ENCODE measurements at regions not wholly inside any gene's neighbourhood (a gene's known extent, or its start where the extent isn't known, plus 50 kb on each side); places are given as distances from the start of the nearest gene placed in this dataset.

DNA sequence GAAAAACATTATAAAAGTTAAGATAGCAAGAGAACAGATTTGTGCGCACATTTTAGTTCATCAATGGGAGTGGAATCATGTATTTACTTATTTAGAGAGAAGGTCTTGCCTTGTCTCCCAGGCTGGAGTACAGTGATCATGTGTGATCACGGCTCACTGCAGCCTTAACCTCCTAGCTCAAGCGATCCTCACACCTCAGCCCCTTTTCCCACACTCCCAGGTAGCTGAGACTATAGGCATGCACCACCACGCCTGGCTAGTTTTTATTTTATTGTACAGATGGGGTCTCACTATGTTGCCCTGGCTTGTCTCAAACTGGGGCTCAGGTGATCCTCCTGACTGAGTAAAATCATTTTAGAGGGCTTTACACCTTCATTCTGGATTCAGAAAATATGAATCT lies 72.3 kb upstream of the ADGRF1 start:
- no peak for DNase-seq

DNA sequence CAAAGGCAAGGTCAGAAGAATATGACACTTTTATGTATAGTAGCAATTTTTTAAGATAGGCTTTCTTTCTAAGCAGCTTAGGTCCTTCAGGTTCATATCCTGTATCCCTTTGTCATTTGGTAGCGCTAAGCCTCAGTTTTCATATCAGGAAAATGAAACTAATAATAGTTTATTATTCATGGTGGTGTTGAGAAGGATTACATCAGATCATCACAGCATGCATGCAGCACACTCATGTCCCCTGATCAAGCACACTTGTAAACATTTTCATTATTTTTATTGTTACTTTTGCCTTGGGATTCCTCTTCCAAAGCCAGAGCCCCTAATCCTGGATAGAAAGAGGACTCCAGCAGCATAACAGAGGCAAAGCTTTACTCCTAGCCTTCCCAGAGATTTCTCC lies 70.2 kb upstream of the ADGRF1 start:
- DNase-seq: no peak

DNA sequence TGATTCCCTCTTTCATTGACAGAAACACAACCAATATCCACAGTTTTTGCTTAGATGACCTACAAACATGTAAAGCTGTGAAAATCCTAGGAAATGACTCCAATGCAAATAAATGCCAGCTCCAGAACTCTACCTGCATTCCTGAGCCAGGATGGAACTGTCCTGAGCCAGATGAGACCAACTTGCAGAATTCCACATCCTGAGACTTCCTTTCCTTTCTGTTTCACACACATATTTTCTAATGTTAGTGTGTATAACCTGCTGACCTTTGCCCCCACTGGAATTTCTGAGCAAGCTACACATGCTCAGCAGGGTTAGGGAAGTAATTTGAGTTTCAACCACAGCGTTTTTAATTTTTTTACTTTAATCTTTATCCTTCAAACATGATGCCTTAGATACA lies 69.6 kb upstream of the ADGRF1 start:
- DNase-seq: no peak

DNA sequence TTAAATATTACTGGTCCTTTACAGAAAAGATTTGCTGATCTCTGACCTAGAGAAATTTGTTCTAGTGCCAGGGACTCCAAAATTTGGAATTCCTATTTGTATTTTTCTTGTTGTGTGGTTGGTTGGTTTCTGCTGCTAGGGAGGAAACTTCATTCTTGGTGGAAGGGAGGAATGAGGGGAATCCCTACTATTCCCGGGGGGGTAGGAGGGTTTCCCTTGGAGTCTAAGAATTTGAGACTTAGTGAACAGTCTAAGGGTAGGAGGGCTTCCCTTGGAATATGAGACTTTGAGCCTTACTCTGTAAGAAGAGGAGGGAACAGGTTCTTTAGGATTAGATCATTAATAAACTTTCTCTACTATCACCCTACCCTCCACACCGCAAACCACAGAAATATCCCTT lies 67.1 kb upstream of the ADGRF1 start:
- DNase-seq: no peak

DNA sequence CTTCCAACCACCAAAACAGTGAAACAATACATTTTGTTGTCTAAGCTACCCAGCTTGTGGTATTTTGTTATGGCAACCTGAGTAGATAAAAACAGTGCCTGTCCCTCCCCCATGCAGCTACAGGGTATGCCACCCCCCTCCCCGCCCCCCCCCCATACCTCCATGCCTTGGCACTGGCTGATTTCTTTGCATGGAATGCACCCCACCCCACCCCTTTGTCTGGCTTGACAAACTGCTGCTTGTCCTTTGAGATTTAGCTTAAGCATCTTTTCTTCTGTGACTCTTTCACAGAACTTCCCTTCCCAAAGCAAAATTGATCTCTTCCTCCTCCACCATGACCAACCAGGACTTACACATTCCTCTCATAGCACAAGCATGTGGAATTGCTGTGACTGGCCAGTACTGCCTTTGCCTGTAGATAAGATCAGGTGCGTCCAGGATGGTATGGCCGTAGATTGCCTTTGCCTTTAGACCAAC lies 64.6 kb upstream of the ADGRF1 start:
- DNase-seq: no peak

DNA sequence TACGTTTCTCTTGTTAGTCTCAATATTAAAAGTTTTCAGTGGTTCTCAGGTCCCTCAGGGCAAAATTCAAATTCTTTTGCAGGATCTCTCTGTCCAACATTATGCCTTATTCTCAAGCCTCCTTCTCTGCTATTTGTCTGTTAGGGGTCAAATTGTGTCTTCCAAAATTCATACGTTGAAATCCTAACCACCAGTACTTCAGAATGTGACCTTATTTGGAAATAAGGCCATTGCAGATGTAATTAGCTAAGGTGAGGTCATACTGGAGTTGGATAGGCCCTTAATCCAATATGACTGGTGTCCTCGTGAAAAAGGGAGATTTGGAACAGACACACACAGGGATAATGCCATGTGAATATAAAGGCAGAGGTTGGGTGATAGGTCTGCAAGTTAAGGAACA lies 64.1 kb upstream of the ADGRF1 start:
- no peak for DNase-seq

DNA sequence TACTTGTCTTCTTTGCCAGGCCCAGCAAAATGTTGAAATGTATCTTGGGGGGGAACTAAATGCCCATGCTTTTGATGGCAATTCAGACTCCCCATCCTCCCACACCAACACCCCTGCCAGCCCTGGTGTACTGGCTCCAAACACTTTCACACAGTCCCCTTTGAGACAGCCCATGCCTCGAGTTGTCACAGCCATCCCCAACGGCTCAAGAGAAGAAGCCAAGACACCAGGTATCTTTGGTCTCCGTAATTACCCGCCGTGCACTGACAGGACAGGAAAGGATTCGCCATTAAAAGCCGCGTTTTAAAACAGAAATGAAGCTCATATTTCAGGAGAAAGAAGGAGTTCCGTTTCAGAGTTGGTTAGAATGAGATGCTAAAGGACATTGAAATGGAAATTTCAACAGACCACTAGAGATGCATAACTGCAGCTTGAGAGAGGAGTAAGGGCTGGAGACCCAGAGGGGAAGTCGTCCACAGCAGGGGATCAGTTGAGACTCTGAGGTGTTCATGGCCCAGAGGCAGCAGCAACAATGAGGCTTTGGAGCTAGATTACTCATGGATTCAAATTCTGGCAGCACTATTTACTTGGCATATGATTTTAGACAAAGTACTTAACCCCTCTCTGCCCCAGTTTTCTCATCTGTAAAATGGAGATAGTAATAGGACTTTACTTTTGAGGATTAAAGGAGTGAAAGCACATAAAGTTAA lies 63.5 kb upstream of the ADGRF1 start:
- no peak for DNase-seq

DNA sequence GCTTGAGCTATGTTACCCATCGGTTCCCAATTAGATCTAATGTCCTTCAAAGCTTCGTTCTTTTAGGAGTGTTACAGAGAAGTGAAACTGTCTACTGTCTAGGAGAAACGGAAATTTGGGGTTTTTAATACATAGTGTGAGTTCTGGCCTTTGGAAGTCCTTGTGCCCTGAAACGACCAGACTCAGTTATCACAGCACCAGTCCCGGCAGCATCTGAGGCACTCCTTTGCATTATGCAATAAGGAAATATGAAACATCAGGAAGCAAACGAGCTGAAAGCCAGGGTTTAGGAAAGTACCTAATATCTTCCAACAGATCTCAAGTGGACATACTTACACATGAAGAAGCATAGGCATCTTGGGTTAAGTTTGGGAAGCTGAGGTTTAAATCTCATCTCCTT lies 61.8 kb upstream of the ADGRF1 start:
- no peak for DNase-seq

DNA sequence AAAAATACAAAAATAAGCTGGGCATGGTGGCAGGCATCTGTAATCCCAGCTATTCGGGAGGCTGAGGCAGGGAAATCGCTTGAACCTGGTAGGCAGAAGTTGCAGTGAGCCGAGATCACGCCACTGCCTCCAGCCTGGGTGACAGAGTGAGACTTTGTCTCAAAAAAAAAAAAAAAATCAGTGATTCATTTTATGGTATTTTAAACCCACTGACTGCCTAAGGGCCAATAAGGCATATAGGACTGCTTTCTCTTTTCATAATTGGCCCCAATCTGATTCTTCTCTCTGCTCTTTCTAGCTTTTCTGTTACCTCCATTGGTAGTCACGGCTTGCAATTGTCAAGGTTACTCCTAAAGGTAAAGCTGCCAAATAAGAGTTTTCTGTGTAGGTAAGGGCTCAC lies 60.2 kb upstream of the ADGRF1 start:
- no peak for DNase-seq

DNA sequence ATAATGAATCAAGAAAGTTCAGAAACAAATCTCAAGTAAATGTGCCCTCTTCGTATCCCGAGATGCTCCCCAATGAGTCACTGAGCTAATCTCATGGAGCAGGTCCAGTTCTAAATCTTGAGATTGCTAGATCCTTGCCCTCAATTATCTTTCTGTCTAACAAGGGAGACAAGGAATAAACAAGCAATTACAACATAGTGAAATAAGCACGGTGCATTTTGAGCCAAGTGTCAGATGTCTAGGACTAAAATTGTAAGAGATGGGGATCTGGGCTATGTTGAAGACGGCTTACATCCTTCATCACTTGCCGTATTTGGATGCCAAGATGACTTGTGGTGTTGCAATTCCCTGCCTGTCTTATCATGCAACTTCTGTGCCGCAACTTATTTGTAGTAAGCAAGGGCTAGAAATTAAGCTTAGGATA lies 56.5 kb upstream of the ADGRF1 start:
- no peak for DNase-seq

DNA sequence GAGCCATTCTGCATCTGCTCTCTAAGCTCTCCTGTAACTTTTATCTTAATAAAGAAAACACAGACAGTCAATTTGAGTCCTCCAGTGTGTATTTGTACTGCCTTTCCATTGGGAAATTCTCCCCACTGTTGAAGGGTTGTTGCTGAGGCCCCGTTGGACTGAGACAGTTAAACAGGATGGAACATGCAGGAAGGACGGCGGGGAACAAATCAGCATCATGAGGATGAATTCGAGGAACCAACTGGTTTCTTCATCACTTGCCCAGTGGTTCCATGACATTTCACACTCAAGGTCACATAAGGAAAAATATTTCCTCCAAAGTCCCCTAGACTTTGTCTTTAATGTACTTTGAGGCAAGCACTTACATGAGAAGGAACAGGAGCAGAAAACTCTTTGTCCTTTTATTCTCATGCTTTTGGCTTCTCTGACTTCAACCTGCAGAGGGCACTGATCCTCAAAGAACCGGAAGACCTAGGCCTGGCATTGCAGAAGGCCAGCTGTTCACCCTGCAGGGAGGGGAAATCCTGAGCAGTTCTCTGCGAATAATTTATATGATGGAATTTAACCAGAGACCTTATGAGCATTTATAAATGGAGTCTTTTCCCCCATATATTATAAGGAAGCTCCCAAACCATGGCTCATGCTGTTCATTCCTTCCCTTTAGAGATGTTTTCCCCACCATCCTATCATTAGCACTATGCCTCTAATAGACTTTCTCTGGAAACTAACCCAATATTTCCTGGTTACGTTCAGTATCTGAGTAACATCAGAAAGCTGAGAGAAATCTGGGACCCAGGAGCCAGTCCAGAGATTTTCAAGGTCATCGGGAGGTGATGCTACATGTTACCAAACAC lies 55.2 kb upstream of the ADGRF1 start:
- peak; percentile 69 for DNase-seq

DNA sequence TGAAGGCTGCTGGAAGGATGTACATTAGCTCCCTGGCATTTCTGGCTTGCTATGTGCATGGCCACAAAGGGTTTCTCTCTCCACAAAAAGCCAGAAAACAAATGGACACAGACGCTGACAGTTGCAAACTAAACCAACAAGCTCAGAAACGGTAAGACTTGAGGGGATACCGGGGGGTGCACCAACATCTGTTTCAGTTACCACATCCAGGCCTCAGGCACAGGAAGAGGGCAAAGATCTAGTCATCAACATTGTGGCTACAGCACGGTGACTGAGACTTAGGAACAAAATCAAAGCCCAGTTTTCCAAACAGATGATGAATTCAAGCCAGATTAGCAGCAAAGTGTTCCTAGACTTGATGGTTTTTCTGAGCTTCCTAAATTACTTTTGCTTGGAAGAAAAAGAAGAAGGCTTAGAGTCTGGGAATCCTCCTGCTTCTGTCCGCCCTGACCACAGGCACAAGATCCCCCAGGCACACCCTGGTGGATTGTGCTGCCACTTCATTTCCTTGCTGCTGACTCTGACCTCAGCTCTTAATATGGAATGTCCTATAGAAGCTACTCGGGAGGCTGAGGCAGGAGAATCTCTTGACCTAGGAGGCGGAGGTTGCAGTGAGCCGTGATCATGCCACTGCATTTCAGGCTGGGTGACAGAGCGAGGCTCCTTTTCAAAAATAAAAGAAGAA lies 54.2 kb upstream of the ADGRF1 start:
- no peak for DNase-seq

DNA sequence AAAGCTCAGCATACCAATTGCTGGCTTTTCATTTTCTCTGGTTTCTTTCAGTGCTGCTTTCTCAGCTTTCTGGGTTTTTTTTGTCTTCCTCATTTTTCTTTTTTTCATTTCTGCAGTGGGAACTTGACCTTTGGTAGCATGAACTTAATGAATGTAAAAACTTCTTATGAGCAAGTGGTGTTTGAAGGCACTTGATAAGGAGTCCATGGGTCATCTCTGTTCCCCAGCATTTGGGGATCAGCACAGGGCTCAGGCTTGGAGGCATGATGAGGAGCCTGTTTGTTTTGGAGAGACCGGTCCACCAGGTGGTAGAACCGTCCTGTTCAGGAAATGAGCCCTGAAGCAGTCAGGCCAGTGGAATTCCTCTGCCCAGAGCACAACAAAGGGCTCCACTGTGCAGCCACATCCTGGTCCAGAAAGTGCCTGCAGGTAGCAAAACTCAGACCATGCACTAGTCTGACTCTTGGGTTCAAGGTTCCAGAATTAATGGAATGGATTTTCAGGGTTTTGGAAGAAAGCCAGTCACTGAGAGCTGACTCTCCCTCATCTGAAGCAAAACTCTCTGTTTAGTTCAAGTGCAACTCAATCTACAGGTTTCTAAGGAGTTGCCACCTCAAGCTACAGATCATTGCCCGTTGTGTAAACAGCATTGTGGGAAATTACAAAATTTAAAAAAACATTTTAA lies 52.3 kb upstream of the ADGRF1 start:
- DNase-seq: no peak

DNA sequence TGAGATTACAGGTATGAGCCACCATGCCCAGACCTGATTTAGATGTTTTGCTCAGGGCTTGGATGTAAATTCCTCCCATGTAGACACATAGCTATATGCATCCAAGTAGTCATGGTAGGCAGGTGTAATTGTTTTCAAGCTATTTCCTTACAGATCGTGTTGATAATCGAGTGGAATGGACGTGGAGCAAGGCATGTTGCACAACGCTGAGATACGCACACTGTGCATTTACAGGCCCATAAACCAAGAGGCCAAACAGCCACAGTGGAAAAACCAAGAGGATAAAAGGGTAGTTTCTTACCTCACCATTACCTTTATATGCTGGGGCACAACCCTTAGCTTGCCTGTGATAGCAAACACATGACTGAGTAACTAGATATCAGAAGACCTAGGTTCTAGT lies 51.0 kb upstream of the ADGRF1 start:
- DNase-seq: no peak

DNA sequence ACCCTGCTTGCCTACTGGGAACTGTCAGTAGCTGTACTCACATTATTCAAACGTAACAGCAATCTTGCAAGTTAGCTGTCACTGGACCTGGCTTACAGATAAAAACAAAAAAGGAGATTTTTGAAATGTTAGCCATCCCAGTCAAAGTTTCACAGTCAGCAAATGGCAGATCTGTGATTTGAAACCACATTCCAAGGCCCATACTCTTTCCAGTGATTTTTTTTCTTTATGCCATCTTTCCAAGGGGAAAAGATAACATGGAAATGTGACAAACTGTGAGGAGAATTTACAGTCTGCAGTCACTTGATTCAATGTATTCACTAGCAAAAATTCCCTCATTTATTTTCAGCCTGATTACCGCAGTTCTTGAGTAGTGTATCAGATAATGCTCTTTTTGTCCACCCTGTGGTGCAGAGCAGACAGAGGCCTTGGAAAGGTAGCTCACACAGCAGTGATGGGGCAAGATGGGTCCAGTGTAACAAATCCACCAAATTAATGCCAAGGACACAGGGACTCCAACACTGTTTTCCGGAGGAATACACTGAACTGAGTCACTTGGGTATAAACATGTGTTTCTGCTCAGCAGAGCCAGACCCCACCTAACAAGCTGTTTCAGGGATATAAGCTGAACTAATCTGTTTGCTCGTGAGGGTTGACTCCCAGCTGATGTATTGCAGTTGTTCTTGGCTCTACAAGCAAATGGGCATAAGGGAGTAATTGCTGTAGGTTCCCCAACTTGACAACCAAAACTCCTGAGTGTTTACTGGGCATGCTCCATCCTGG lies 49.9 kb upstream of the ADGRF1 start:
- no peak for DNase-seq

Measured in NCI-H2029 (cell line).